Vagina (tissue), 2 donors: ENCODE measurements at regions not wholly inside any gene's neighbourhood (a gene's known extent, or its start where the extent isn't known, plus 50 kb on each side); places are given as distances from the start of the nearest gene placed in this dataset.

Experiments used
- DNase-seq, 2 donors: peaks; one replicate each; pipeline ENCODE4 v3.0.0-alpha.2; 2017; ENCODE audit errors: extremely low spot score in 2 of 2
- H3K27ac ChIP-seq: fragments of 200-600 bp; sonication (generic); one replicate; pipeline ENCODE4 v1.5.1; 2019
- H3K27me3 ChIP-seq: fragments of 200-600 bp; sonication (generic); one replicate; pipeline ENCODE4 v1.5.1; 2019
- H3K36me3 ChIP-seq, 2 donors: fragments of 200-600 bp; sonication (generic); one replicate each; pipeline ENCODE4 v1.5.1; 2017 to 2019
- H3K4me1 ChIP-seq: fragments of 200-600 bp; sonication (generic); one replicate; pipeline ENCODE4 v1.5.1; 2019
- H3K4me3 ChIP-seq, 2 donors: fragments of 200-600 bp; sonication (generic); 1 replicate in 1 of 2; 2 replicates in 1 of 2; pipeline ENCODE4 v1.5.1; 2016 to 2019
- H3K9me3 ChIP-seq: fragments of 200-600 bp; sonication (generic); one replicate; pipeline ENCODE4 v1.5.1; 2019
- POLR2A ChIP-seq, 2 donors: fragments of 450-650 bp; IDR thresholded peaks; one replicate each; pipeline ENCODE4 v1.6.1; 2017; ENCODE audit warnings: antibody characterized with exemption in 2 of 2, mild to moderate bottlenecking in 2 of 2, moderate library complexity in 2 of 2
- POLR2AphosphoS5 ChIP-seq, 2 donors: sonication (generic); formaldehyde crosslinking; IDR thresholded peaks; one replicate each; pipeline ENCODE4 v1.9.0; 2017; ENCODE audit warnings: antibody characterized with exemption in 2 of 2, mild to moderate bottlenecking in 2 of 2, low read depth in 1 of 2; ENCODE audit not compliant: insufficient read depth in 1 of 2
- intact Hi-C: fragments of 100-400 bp; cut with DNase I; formaldehyde crosslinking; loops from one replicate; pipeline ENCODE4 v1.15.1; 2023
- TF ChIP-seq, protein P1 (sequence below), 3 experiments: fragments of 450-650 bp in 2 of 3; fragments of 200-600 bp in 1 of 3; sonication (generic) in 1 of 3; IDR thresholded peaks; one replicate each; pipeline ENCODE4 v1.5.1; 2017 to 2019; ENCODE audit warnings: antibody characterized with exemption in 3 of 3, mild to moderate bottlenecking in 2 of 3, moderate library complexity in 2 of 3

DNA sequence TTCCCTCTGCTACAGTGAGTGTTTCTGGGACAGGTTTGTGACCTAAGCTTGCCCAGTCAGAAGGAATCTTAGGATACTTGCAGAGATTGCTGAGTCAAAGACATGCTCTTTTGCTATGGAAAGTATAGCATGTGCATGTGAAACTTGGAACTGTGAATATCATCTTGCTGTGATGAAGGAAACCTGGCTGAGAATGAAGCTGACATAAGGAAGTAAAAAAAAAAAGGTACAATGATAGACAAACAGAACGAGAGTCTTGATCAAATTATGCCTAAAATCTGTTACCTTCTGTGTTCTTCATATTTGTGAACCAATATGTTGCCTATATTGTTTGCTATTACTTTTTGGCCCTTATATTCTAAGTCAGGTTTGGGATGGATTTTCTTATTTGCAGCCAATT lies 525.7 kb downstream of the NPIPA7 start:
- intact Hi-C loops, result no loop called here
- Histone ChIP-seq H3K4me1 (no peaks in the 10 kb centered on the region), H3K4me3 (no peak overlapping the region), H3K27ac (no peak overlapping the region), H3K27me3 (no peaks in the 10 kb centered on the region), H3K9me3 (no peaks in the 10 kb centered on the region), H3K36me3 (no peaks in the 10 kb centered on the region)
- no peak for DNase-seq
- TF ChIP-seq POLR2A (IDR thresholded peaks at IDR 0.05) (no peak), POLR2AphosphoS5 (IDR thresholded peaks at IDR 0.05; ENCODE audit: insufficient read depth in 1 of 2, low read depth in 1 of 2) (no peak)
- TF ChIP-seq, protein P1, sequence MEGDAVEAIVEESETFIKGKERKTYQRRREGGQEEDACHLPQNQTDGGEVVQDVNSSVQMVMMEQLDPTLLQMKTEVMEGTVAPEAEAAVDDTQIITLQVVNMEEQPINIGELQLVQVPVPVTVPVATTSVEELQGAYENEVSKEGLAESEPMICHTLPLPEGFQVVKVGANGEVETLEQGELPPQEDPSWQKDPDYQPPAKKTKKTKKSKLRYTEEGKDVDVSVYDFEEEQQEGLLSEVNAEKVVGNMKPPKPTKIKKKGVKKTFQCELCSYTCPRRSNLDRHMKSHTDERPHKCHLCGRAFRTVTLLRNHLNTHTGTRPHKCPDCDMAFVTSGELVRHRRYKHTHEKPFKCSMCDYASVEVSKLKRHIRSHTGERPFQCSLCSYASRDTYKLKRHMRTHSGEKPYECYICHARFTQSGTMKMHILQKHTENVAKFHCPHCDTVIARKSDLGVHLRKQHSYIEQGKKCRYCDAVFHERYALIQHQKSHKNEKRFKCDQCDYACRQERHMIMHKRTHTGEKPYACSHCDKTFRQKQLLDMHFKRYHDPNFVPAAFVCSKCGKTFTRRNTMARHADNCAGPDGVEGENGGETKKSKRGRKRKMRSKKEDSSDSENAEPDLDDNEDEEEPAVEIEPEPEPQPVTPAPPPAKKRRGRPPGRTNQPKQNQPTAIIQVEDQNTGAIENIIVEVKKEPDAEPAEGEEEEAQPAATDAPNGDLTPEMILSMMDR (IDR thresholded peaks at IDR 0.05), result no peak

DNA sequence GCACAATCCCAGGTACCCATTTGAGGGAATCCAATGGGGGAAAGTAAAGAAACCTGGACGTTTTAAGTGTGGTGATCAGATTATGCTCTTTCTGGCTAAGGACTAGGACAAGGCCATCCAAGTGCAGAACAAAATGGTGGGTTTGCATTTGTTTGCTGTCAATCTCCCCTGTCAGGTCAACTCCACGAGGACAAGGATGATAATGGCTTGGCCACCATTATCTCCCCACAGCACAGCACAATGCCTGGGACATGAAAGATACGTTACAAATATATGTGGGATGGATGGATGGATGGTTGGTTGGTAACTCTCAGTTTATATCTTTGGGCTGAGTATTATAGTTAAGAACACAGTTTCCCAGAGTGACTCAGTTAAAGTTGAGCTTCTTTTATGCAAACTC lies 526.9 kb downstream of the NPIPA7 start:
- intact Hi-C loops, result no loop called here
- TF ChIP-seq, protein P1 (IDR thresholded peaks at IDR 0.05), result no peak
- TF ChIP-seq POLR2AphosphoS5 (IDR thresholded peaks at IDR 0.05; ENCODE audit: insufficient read depth in 1 of 2, low read depth in 1 of 2), result no peak
- no peak for TF ChIP-seq POLR2A (IDR thresholded peaks at IDR 0.05)
- no peak overlapping the region for H3K27ac ChIP-seq
- H3K27me3 ChIP-seq, result no peaks in the 10 kb centered on the region
- no peaks in the 10 kb centered on the region for H3K36me3 ChIP-seq
- DNase-seq, result peak in 1 of 2 donors; percentile 22
- no peaks in the 10 kb centered on the region for H3K4me1 ChIP-seq
- H3K4me3 ChIP-seq, result no peak overlapping the region
- no peaks in the 10 kb centered on the region for H3K9me3 ChIP-seq

DNA sequence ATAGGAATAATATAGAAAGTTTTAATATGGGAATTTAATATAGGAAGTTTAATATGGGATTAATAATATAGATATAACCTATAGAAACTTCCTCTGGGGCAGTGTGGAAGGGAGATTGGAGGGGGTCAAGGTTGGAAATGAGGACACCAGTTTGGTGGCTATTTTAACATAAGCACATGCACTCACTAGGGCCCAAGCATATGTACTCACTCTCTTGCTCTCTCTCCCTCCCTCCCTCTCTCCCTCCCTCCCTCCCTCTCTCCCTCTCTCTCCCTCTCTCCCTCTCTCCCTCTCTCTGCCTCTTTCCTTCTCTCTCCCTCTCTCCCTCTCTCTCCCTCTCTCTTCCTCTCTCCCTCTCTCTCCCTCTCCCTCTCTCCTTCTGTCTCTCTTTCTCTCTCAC lies 528.1 kb downstream of the NPIPA7 start:
- no peak for DNase-seq
- intact Hi-C loops, result no loop called here
- TF ChIP-seq POLR2AphosphoS5 (IDR thresholded peaks at IDR 0.05; ENCODE audit: insufficient read depth in 1 of 2, low read depth in 1 of 2), result no peak

DNA sequence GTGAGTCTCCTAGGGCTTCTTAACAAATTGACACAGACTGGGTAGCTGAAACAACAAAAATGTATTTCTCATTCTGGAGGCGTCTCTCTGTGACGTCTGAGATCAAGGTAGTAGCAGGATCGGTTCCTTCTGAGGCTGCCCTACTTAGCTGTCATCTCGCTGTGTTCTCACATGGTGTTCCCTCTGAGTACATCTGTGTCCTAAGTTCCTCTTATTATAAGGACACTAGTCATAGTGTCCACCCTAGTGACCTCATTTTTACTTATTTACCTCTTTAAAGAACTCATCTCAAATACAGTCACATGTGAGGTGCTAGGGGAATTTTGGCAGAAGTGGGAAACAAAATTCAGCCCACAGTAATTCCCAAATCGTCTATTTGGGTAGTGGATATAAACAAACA lies 529.1 kb downstream of the NPIPA7 start:
- H3K9me3 ChIP-seq, result no peaks in the 10 kb centered on the region
- H3K27me3 ChIP-seq, result no peaks in the 10 kb centered on the region
- H3K4me3 ChIP-seq, result no peak overlapping the region
- no peak for DNase-seq
- no peak overlapping the region for H3K27ac ChIP-seq
- intact Hi-C loops, result no loop called here
- no peaks in the 10 kb centered on the region for H3K36me3 ChIP-seq
- TF ChIP-seq POLR2AphosphoS5 (IDR thresholded peaks at IDR 0.05; ENCODE audit: insufficient read depth in 1 of 2, low read depth in 1 of 2) (no peak), POLR2A (IDR thresholded peaks at IDR 0.05) (no peak)
- TF ChIP-seq, protein P1 (IDR thresholded peaks at IDR 0.05), result no peak
- no peaks in the 10 kb centered on the region for H3K4me1 ChIP-seq

More for the DNA sequence above, 528.1 kb downstream of the NPIPA7 start:
- Histone ChIP-seq H3K4me1 (no peaks in the 10 kb centered on the region), H3K36me3 (no peaks in the 10 kb centered on the region), H3K9me3 (no peaks in the 10 kb centered on the region), H3K27ac (no peak overlapping the region), H3K4me3 (no peak overlapping the region), H3K27me3 (no peaks in the 10 kb centered on the region)

DNA sequence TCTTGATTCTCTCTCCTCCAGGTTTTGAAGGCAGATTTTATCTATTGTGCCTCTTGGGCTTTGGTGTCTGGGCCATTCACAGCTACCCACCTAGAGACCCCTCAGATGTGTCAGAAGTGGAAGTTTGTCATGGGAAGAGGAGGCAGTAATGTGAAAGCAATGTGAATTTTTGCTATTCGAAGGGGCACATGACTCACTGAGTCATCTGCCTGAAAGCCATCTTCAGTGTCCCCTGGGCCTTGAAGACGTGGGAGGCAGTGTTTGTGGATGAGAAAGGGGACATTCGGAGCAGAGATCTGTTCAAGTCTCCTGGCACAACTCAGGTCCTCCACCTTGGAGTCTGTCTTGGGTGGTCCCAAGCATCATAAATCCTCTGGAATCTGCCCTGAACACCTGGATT lies 530.2 kb downstream of the NPIPA7 start:
- no peak for TF ChIP-seq POLR2AphosphoS5 (IDR thresholded peaks at IDR 0.05; ENCODE audit: insufficient read depth in 1 of 2, low read depth in 1 of 2)
- no peak for TF ChIP-seq POLR2A (IDR thresholded peaks at IDR 0.05)
- TF ChIP-seq, protein P1 (IDR thresholded peaks at IDR 0.05), result no peak
- Histone ChIP-seq H3K9me3 (no peaks in the 10 kb centered on the region), H3K36me3 (no peaks in the 10 kb centered on the region), H3K4me1 (no peaks in the 10 kb centered on the region), H3K27me3 (no peaks in the 10 kb centered on the region), H3K27ac (no peak overlapping the region), H3K4me3 (no peak overlapping the region)
- intact Hi-C loops, result no loop called here
- DNase-seq, result no peak

DNA sequence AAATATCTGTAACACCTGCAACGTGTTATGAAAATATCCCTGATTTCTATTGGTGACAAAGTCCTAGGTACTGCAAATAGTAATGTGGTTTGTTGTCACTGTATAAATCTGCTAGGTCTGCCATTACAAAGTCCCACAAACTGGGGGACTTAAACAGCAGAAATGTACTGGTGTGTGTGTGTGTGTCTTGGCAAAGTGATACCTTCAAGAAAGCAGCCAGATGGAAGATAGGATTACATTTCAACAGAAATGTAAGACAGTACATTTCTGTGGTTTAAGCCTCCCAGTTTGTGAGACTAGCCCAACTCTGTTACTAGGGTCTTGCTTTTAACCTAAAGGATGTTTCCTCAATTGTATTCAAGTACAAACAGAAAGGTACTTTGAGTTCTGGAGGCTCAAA lies 531.7 kb downstream of the NPIPA7 start:
- H3K27me3 ChIP-seq, result no peaks in the 10 kb centered on the region
- H3K9me3 ChIP-seq, result no peaks in the 10 kb centered on the region
- intact Hi-C loops, result no loop called here
- no peaks in the 10 kb centered on the region for H3K4me1 ChIP-seq
- no peak overlapping the region for H3K27ac ChIP-seq
- TF ChIP-seq, protein P1 (IDR thresholded peaks at IDR 0.05), result no peak
- TF ChIP-seq POLR2AphosphoS5 (IDR thresholded peaks at IDR 0.05; ENCODE audit: insufficient read depth in 1 of 2, low read depth in 1 of 2), result no peak
- TF ChIP-seq POLR2A (IDR thresholded peaks at IDR 0.05), result no peak
- no peak for DNase-seq
- no peaks in the 10 kb centered on the region for H3K36me3 ChIP-seq
- no peak overlapping the region for H3K4me3 ChIP-seq
